ENCODE measurements at regions not wholly inside any gene's neighbourhood (a gene's known extent, or its start where the extent isn't known, plus 50 kb on each side); places are given as distances from the start of the nearest gene placed in this dataset.
A peak's percentile ranks its signal among the peaks of the same experiment; 100 is the strongest.

DNA sequence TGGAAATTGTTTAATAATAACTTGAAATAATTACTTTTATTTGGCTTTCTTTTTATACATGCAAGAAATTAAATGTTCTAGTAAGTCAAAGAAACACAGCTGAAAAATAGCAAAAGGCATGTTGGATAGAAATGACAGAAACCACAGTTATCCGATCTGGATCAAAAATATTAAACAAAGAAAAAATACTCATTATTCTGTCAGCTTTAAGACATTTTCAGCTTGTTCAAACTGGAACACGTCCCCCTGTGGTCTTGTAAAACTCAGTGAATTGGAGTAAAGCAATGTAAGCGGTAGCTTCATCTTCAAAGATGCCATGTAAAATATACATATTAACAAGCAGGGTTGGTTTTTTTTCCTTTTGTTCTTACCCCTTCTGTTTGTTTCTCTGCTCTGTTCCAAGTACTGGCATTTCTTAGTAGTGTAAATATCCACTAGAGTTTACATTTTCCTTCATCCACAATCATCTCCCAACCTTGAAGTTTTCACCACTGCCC, 223.4 kb downstream of the IGSF11 start:
- no peak for DNase-seq

DNA sequence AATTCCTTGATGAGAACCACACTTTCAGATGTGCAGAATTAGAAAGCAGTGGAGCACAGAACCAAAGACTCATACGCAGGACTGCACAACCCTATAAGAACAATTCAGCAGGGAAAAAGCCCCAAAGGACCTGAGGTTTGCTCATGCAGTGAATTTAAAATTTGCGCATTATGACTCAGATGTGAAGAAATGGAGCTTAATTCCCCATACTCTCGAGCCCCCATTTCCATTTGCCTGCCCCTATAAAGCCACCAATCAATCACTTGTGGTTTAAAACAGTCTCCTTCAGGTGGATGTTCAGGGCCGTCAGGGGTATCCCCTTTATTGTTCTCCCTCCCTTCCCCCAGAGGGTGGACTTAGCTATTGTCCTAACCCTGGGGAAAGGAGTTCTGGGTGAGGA, 221.2 kb downstream of the IGSF11 start:
- DNase-seq: no peak

DNA sequence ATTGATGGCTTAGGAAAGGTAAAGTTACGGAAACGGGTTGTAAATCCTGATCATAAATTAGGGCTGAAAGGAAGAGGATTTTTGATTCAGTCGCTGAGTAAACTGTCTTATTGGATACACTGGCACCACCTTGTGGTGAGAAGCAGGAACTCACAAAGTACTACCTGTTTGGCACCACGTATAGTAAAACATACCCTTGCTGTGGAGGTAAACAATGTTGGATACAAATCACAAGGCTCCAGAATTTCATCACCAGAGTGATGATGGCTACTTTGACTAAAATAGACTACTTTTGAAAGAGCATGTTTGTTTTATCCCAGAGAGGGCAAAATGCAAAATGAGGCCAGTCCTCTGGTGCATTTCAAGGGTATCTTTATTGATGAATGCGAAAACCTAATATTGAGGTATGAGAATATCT, 216.9 kb downstream of the IGSF11 start:
- peak; percentile 9 for DNase-seq

GRCh38 chr3:118818386-118818785, 216.3 kb downstream of the IGSF11 start:
- DNase-seq: peak; percentile 40

DNA sequence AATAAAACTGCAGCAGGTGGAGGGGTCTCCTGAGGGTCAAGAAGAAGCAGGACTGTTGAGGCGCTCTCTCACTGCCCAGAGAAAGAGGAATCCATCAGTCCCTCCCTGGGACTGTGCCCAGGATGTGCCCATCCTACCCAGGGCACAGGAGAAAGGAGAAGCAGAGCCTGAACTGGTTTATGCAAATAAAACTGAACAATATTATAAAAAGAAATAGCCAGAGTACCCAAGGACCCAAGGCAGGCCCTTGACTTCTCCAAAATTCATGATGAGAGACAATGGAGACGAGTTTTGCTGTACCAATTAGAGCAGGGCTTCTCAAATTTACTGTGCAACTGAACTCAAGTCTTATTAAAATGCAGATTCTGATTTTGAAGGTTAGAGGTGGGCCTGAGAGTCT, 211.0 kb downstream of the IGSF11 start:
- DNase-seq: no peak

DNA sequence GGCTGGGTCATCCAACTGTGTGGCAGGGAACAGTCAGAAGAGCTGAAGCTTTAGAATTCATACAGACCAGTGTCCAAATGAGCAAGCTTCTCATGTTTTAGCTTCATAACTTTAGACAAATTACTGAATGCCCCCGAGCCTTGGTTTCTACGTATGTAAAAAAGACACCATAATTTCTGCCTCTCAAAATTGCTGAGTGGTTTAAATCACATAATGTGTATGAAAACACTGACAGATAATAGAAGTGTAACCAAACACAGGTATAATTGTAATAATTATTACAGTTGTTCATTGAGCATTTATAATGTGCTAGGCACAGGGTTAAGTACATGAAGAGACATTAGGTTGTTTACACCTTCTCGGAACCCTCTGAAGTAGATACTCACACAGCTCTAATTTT, 207.2 kb downstream of the IGSF11 start:
- DNase-seq: no peak

- no peak for DNase-seq
Observed at GRCh38 chr3:118828351-118828750, 206.3 kb downstream of the IGSF11 start.

DNA sequence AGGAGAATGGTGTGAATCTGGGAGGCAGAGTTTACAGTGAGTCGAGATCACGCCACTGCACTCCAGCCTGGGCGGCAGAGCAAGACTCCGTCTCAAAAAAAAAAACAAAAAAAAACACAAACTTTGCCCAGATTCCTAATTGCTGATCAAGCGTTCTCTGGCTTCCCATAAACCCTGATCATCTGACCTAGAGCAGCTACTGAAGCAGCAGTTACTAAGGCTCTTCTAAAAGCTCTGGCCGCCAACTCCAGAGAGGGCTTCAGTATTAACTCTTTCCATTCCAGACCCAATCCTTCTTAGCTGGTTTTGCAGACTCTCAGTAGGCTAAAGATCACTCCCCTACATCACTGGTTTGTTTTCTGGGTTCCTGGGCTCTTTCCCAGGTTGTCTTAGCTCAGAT, 201.6 kb downstream of the IGSF11 start:
- no peak for DNase-seq

- no peak for DNase-seq
Observed at GRCh38 chr3:118838871-118839270, 195.8 kb downstream of the IGSF11 start.

GRCh38 chr3:118842147-118842863, 192.3 kb downstream of the IGSF11 start:
- DNase-seq: no peak

DNA sequence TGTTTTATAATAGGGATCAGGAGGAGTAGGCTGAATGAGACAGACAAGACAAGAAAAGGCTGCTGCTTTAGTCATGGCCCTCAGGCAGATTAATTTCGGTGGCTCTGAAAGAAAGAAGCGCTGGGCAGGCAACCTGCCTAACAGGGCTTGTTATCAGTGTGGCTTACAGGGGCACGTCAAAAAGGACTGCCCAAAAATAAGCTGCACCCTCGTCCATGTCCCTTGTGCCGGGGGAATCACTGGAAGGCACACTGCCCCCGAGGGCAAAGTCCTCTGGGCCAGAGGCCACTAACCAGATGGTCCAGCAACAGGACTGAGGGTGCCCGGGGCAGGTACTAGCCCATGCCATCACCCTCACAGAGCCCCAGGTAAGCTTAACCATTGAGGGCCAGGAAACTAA, 188.5 kb downstream of the IGSF11 start:
- no peak for DNase-seq

Data from amniotic stem cell (primary cell).